HL-60 (cell line): ENCODE measurements at regions not wholly inside any gene's neighbourhood (a gene's known extent, or its start where the extent isn't known, plus 50 kb on each side); places are given as distances from the start of the nearest gene placed in this dataset.

Experiments
- DNase-seq, 2 experiments: peaks; one replicate each; pipeline ENCODE4 v3.0.0-alpha.2; 2010 to 2020; ENCODE audit warnings: low read depth in 1 of 2, low spot score in 1 of 2
- H3K27ac ChIP-seq: fragments of 250-450 bp; sonication (Bioruptor Pico); replicated peaks from 2 replicates; pipeline ENCODE4 v1.5.1; 2020; ENCODE audit warnings: mild to moderate bottlenecking, moderate library complexity
- H3K27me3 ChIP-seq: fragments of 250-450 bp; sonication (Bioruptor Pico); 2 replicates; pipeline ENCODE4 v1.5.1; 2021; ENCODE audit warnings: mild to moderate bottlenecking, moderate library complexity; ENCODE audit not compliant: insufficient read depth, poor library complexity, severe bottlenecking
- H3K4me3 ChIP-seq: replicated peaks from 2 replicates; pipeline ENCODE4 v1.5.1; 2011; ENCODE audit warnings: mild to moderate bottlenecking, control low read depth, low read length; ENCODE audit not compliant: insufficient read depth
- GABPA ChIP-seq: IDR thresholded peaks from 2 replicates; pipeline ENCODE4 v1.6.1; 2012; ENCODE audit warnings: low read depth
- POLR2AphosphoS5 ChIP-seq: IDR thresholded peaks from 2 replicates; pipeline ENCODE4 v1.6.1; 2012; ENCODE audit warnings: low read depth
- SPI1 ChIP-seq: IDR thresholded peaks from 2 replicates; pipeline ENCODE4 v1.6.1; 2012; ENCODE audit warnings: low read depth, mild to moderate bottlenecking, borderline replicate concordance
- TF ChIP-seq, protein P1 (sequence below): IDR thresholded peaks from 2 replicates; pipeline ENCODE4 v1.6.1; 2012; ENCODE audit warnings: low read depth; ENCODE audit not compliant: insufficient replicate concordance
- TF ChIP-seq, protein P2 (sequence below): IDR thresholded peaks from one replicate; pipeline ENCODE4 v1.5.1; 2011; ENCODE audit warnings: low read length, control low read depth, inconsistent platforms; ENCODE audit not compliant: insufficient read depth

- Histone ChIP-seq H3K27me3 (no peaks in the 10 kb centered on the region), H3K27ac (no peak overlapping the region), H3K4me3 (no peak overlapping the region)
- TF ChIP-seq SPI1, result no peak
- TF ChIP-seq GABPA, result no peak
- TF ChIP-seq, protein P1, sequence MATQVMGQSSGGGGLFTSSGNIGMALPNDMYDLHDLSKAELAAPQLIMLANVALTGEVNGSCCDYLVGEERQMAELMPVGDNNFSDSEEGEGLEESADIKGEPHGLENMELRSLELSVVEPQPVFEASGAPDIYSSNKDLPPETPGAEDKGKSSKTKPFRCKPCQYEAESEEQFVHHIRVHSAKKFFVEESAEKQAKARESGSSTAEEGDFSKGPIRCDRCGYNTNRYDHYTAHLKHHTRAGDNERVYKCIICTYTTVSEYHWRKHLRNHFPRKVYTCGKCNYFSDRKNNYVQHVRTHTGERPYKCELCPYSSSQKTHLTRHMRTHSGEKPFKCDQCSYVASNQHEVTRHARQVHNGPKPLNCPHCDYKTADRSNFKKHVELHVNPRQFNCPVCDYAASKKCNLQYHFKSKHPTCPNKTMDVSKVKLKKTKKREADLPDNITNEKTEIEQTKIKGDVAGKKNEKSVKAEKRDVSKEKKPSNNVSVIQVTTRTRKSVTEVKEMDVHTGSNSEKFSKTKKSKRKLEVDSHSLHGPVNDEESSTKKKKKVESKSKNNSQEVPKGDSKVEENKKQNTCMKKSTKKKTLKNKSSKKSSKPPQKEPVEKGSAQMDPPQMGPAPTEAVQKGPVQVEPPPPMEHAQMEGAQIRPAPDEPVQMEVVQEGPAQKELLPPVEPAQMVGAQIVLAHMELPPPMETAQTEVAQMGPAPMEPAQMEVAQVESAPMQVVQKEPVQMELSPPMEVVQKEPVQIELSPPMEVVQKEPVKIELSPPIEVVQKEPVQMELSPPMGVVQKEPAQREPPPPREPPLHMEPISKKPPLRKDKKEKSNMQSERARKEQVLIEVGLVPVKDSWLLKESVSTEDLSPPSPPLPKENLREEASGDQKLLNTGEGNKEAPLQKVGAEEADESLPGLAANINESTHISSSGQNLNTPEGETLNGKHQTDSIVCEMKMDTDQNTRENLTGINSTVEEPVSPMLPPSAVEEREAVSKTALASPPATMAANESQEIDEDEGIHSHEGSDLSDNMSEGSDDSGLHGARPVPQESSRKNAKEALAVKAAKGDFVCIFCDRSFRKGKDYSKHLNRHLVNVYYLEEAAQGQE, result no peak
- no peak for TF ChIP-seq POLR2AphosphoS5
- TF ChIP-seq, protein P2, sequence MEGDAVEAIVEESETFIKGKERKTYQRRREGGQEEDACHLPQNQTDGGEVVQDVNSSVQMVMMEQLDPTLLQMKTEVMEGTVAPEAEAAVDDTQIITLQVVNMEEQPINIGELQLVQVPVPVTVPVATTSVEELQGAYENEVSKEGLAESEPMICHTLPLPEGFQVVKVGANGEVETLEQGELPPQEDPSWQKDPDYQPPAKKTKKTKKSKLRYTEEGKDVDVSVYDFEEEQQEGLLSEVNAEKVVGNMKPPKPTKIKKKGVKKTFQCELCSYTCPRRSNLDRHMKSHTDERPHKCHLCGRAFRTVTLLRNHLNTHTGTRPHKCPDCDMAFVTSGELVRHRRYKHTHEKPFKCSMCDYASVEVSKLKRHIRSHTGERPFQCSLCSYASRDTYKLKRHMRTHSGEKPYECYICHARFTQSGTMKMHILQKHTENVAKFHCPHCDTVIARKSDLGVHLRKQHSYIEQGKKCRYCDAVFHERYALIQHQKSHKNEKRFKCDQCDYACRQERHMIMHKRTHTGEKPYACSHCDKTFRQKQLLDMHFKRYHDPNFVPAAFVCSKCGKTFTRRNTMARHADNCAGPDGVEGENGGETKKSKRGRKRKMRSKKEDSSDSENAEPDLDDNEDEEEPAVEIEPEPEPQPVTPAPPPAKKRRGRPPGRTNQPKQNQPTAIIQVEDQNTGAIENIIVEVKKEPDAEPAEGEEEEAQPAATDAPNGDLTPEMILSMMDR, result no peak
- no peak for DNase-seq
Measured at GRCh38 chr12:19971361-19972280, 396.7 kb upstream of the PDE3A start.

GRCh38 chr12:19972325-19973288 is 395.7 kb upstream of the PDE3A start:
- Histone ChIP-seq H3K4me3 (no peak overlapping the region), H3K27ac (no peak overlapping the region), H3K27me3 (no peaks in the 10 kb centered on the region)
- no peak for DNase-seq
- TF ChIP-seq, protein P2, result no peak
- TF ChIP-seq SPI1 (no peak), POLR2AphosphoS5 (no peak), GABPA (no peak)
- TF ChIP-seq, protein P1, result no peak

- no peak overlapping the region for H3K27ac ChIP-seq
- TF ChIP-seq SPI1 (no peak), GABPA (no peak), POLR2AphosphoS5 (no peak)
- TF ChIP-seq, protein P2, result no peak
- TF ChIP-seq, protein P1, result no peak
- H3K27me3 ChIP-seq, result no peaks in the 10 kb centered on the region
- no peak overlapping the region for H3K4me3 ChIP-seq
- no peak for DNase-seq
Measured at GRCh38 chr12:19978193-19978592, 390.1 kb upstream of the PDE3A start.
